A549 (cell line): ENCODE measurements at regions not wholly inside any gene's neighbourhood (a gene's known extent, or its start where the extent isn't known, plus 50 kb on each side); places are given as distances from the start of the nearest gene placed in this dataset.

ENCODE experiments used
- ATAC-seq, 2 experiments: fragments of 200-7000 bp in 1 of 2; fragments of >200 bp in 1 of 2; cut with Nextera tagmentation in 1 of 2; cut with Tn5 transposase in 1 of 2; 3 replicates each; pipeline versions ENCODE4 v1.8.0 to v1.9.1; 2018 to 2020; ENCODE audit warnings: mild to moderate bottlenecking in 1 of 2, moderate library complexity in 1 of 2
- CTCF ChIA-PET: fragments of 300-600 bp; sonication (Branson Sonifier 250); formaldehyde crosslinking; extraction: SDS; loops from one replicate; lab custom pipeline; 2021; ENCODE audit warnings: antibody characterized with exemption, inconsistent platforms; lab: Yijun Ruan, JAX
- POLR2A ChIA-PET: fragments of 350-600 bp; formaldehyde crosslinking; extraction: SDS; loops from one replicate; lab custom pipeline; 2021; ENCODE audit warnings: antibody characterized with exemption, inconsistent platforms; lab: Yijun Ruan, JAX
- DNase-seq, 2 experiments: peaks; one replicate each; pipeline versions ENCODE4 v3.0.0 to v3.0.0-alpha.2; 2011 to 2016; ENCODE audit warnings: low read depth in 1 of 2, low spot score in 1 of 2
- FAIRE-seq: peaks from 2 replicates; lab custom pipeline; 2011; peaks lifted over from hg19 to GRCh38; lab: Jason Lieb, UNC
- H3K27ac ChIP-seq, 2 experiments: fragments of >200 bp; sonication (Bioruptor Twin); formaldehyde crosslinking; 3 replicates each; pipeline ENCODE4 v1.5.1; 2016 to 2017
- H3K4me1 ChIP-seq: fragments of >200 bp; sonication (Bioruptor Twin); formaldehyde crosslinking; 3 replicates; pipeline ENCODE4 v1.6.1; 2016
- H3K4me2 ChIP-seq: fragments of >200 bp; sonication (Bioruptor Twin); formaldehyde crosslinking; 3 replicates; pipeline ENCODE4 v1.6.1; 2016
- H3K4me3 ChIP-seq: fragments of >200 bp; sonication (Bioruptor Twin); formaldehyde crosslinking; 3 replicates; pipeline ENCODE4 v1.5.1; 2016
- H3K9me3 ChIP-seq: fragments of >200 bp; sonication (Bioruptor Twin); formaldehyde crosslinking; 3 replicates; pipeline ENCODE4 v1.6.1; 2016
- BHLHE40 ChIP-seq: IDR thresholded peaks from 2 replicates; pipeline ENCODE4 v1.6.1; 2012; ENCODE audit warnings: low read depth, low read length, inconsistent platforms
- CBX2 ChIP-seq: fragments of 200-600 bp; sonication (generic); IDR thresholded peaks from 2 replicates; pipeline ENCODE4 v1.6.1; 2016; ENCODE audit warnings: low read depth, mild to moderate bottlenecking, borderline replicate concordance
- ESRRA ChIP-seq: fragments of 150-350 bp; IDR thresholded peaks from 2 replicates; pipeline ENCODE4 v1.6.1; 2014; ENCODE audit warnings: mild to moderate bottlenecking, low read length, borderline replicate concordance
- GATA3 ChIP-seq: IDR thresholded peaks from 2 replicates; pipeline ENCODE4 v1.6.1; 2012; ENCODE audit warnings: borderline replicate concordance
- HOXA7 ChIP-seq: fragments of 250-450 bp; sonication (Bioruptor Pico); IDR thresholded peaks from 2 replicates; pipeline ENCODE4 v1.5.0; 2020; ENCODE audit warnings: mild to moderate bottlenecking, moderate library complexity
- HOXB5 ChIP-seq: fragments of 250-450 bp; sonication (Bioruptor Pico); IDR thresholded peaks from 2 replicates; pipeline ENCODE4 v1.5.0; 2020; ENCODE audit warnings: mild to moderate bottlenecking, moderate library complexity
- JUNB ChIP-seq: fragments of >200 bp; sonication (Bioruptor Twin); formaldehyde crosslinking; IDR thresholded peaks from 2 replicates; pipeline ENCODE4 v1.6.1; 2016
- MAFK ChIP-seq: fragments of 450-650 bp; IDR thresholded peaks from 2 replicates; pipeline ENCODE4 v1.6.1; 2014; ENCODE audit not compliant: partially characterized antibody
- NPAS2 ChIP-seq: fragments of 250-450 bp; sonication (Bioruptor Pico); IDR thresholded peaks from 2 replicates; pipeline ENCODE4 v1.8.0; 2022; ENCODE audit warnings: mild to moderate bottlenecking, moderate library complexity, borderline replicate concordance
- POLR2AphosphoS2 ChIP-seq: conservative IDR thresholded peaks from 2 replicates; pipeline ENCODE4 v1.6.1; 2012; ENCODE audit warnings: low read length, improper control_type of control experiment, inconsistent platforms
- SREBF2 ChIP-seq: fragments of 450-650 bp; IDR thresholded peaks from 2 replicates; pipeline ENCODE4 v1.6.1; 2014; ENCODE audit warnings: mild to moderate bottlenecking, moderate library complexity
- TP53 ChIP-seq: fragments of 250-450 bp; sonication (Bioruptor Pico); IDR thresholded peaks from 2 replicates; pipeline ENCODE4 v1.5.0; 2021; ENCODE audit warnings: mild to moderate bottlenecking, moderate library complexity
- ZC3H11A ChIP-seq: fragments of 450-650 bp; IDR thresholded peaks from 2 replicates; pipeline ENCODE4 v1.6.1; 2014; ENCODE audit warnings: antibody characterized with exemption, mild to moderate bottlenecking
- ZFP36 ChIP-seq: fragments of 450-650 bp; IDR thresholded peaks from 2 replicates; pipeline ENCODE4 v1.6.1; 2014; ENCODE audit warnings: borderline replicate concordance; ENCODE audit not compliant: partially characterized antibody
- ZSCAN20 ChIP-seq: fragments of 250-450 bp; sonication (Bioruptor Pico); IDR thresholded peaks from 2 replicates; pipeline ENCODE4 v1.8.0; 2022; ENCODE audit warnings: mild to moderate bottlenecking, moderate library complexity
- WGBS: methylation state at CpG from one replicate; pipeline ENCODE4 v1.1.6; 2017; ENCODE audit errors: missing lambda C conversion rate; 5-methylcytosine and 5-hydroxymethylcytosine counted together
- TF ChIP-seq, protein P1 (sequence below): fragments of 250-450 bp; sonication (Bioruptor Pico); IDR thresholded peaks from 2 replicates; pipeline ENCODE4 v1.5.0; 2021; ENCODE audit warnings: mild to moderate bottlenecking, moderate library complexity, borderline replicate concordance
- TF ChIP-seq, protein P2 (sequence below): fragments of >200 bp; sonication (Bioruptor Twin); formaldehyde crosslinking; IDR thresholded peaks from 3 replicates; pipeline ENCODE4 v1.6.1; 2016
- TF ChIP-seq, protein P3 (sequence below): fragments of >200 bp; sonication (Bioruptor Twin); formaldehyde crosslinking; IDR thresholded peaks from 2 replicates; pipeline ENCODE4 v1.6.1; 2016
- TF ChIP-seq, protein P4 (sequence below): fragments of >200 bp; sonication (Bioruptor Twin); formaldehyde crosslinking; IDR thresholded peaks from 3 replicates; pipeline ENCODE4 v1.5.1; 2016
- TF ChIP-seq, protein P5 (sequence below): fragments of 150-350 bp; IDR thresholded peaks from 2 replicates; pipeline ENCODE4 v1.6.1; 2014; ENCODE audit warnings: low read depth, mild to moderate bottlenecking, low read length

DNA sequence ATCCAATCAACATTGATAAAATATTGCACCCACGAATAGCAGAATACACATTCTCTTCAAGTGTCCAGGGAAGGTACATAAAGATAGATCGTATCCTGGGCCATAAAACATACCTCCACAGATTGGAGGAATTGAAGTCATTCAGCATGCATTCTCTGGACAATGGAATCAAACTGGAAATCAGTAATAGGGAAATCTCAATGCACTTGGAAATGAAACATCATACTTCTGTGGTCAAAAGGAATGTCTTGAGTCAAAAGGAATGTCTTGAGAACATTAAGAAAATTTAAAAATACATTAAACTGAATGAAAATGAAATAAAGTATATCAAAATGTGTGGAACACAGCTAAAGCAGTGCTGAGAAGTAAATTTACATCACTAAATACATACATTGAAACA is 138.8 kb downstream of the TFAP2A start:
- no peak for FAIRE-seq
- no peak for ATAC-seq
- WGBS: 51% methylated on average over 2 of the region's 2 CpGs
- Histone ChIP-seq H3K9me3 (0 out of 3 replicates have a peak, but pooled peaks cover 3% of the 10 kb centered on the region), H3K4me2 (no peak overlapping the region), H3K4me1 (no peaks in the 10 kb centered on the region), H3K27ac (no peak overlapping the region), H3K4me3 (no peak overlapping the region)
- ChIA-PET CTCF (interaction anchor here (1.0 kb wide), 1 partner anchor 17 kb away, joined by 4 read pairs; no protein-coding TSS in a partner anchor), POLR2A (no interaction called here)
- DNase-seq: no peak
- TF ChIP-seq, protein P1, sequence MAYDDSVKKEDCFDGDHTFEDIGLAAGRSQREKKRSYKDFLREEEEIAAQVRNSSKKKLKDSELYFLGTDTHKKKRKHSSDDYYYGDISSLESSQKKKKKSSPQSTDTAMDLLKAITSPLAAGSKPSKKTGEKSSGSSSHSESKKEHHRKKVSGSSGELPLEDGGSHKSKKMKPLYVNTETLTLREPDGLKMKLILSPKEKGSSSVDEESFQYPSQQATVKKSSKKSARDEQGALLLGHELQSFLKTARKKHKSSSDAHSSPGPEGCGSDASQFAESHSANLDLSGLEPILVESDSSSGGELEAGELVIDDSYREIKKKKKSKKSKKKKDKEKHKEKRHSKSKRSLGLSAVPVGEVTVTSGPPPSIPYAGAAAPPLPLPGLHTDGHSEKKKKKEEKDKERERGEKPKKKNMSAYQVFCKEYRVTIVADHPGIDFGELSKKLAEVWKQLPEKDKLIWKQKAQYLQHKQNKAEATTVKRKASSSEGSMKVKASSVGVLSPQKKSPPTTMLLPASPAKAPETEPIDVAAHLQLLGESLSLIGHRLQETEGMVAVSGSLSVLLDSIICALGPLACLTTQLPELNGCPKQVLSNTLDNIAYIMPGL: no peak
- TF ChIP-seq GATA3 (no peak), HOXA7 (CRISPR knock-in tag) (no peak), ZFP36 (no peak), ZC3H11A (no peak), NPAS2 (no peak), ZSCAN20 (CRISPR knock-in tag) (no peak), CBX2 (no peak), MAFK (no peak), JUNB (no peak), POLR2AphosphoS2 (no peak)
- TF ChIP-seq, protein P2, sequence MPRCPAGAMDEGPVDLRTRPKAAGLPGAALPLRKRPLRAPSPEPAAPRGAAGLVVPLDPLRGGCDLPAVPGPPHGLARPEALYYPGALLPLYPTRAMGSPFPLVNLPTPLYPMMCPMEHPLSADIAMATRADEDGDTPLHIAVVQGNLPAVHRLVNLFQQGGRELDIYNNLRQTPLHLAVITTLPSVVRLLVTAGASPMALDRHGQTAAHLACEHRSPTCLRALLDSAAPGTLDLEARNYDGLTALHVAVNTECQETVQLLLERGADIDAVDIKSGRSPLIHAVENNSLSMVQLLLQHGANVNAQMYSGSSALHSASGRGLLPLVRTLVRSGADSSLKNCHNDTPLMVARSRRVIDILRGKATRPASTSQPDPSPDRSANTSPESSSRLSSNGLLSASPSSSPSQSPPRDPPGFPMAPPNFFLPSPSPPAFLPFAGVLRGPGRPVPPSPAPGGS: no peak

DNA sequence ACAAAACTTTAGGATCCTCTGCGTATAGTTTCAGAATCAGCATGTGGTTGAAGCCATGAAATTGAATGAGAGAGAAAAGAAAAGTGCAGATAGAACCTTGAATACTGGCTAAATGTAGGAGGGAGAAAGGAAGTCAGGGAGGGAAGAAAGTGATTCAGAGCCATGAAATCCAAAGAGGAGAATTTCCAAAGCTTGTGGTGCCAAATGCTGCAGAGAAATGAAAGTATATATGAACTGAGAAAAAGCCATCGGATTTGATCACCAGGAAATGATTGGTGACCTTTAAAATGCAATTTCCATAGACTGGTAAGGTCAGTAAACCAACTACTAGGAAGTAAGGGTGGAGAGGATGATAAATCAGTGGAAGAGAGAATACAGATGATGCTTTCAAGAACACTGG is 142.3 kb downstream of the TFAP2A start:
- 78% methylated on average over 2 of the region's 2 CpGs for WGBS
- no peak overlapping the region for H3K4me3 ChIP-seq
- no peak overlapping the region for H3K4me2 ChIP-seq
- CTCF ChIA-PET: no interaction called here
- DNase-seq (no peak), FAIRE-seq (no peak), ATAC-seq (no peak)
- H3K9me3 ChIP-seq: no peaks in the 10 kb centered on the region
- POLR2A ChIA-PET: no interaction called here
- H3K4me1 ChIP-seq: peaks cover 10% of the 10 kb centered on the region; the same call in 1 of the 3 replicates
- no peak overlapping the region for H3K27ac ChIP-seq
- no peak for TF ChIP-seq CBX2
- TF ChIP-seq TP53: no peak
- TF ChIP-seq ESRRA: no peak
- TF ChIP-seq, protein P3, sequence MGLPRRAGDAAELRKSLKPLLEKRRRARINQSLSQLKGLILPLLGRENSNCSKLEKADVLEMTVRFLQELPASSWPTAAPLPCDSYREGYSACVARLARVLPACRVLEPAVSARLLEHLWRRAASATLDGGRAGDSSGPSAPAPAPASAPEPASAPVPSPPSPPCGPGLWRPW: no peak
- no peak for TF ChIP-seq BHLHE40
- TF ChIP-seq, protein P4, sequence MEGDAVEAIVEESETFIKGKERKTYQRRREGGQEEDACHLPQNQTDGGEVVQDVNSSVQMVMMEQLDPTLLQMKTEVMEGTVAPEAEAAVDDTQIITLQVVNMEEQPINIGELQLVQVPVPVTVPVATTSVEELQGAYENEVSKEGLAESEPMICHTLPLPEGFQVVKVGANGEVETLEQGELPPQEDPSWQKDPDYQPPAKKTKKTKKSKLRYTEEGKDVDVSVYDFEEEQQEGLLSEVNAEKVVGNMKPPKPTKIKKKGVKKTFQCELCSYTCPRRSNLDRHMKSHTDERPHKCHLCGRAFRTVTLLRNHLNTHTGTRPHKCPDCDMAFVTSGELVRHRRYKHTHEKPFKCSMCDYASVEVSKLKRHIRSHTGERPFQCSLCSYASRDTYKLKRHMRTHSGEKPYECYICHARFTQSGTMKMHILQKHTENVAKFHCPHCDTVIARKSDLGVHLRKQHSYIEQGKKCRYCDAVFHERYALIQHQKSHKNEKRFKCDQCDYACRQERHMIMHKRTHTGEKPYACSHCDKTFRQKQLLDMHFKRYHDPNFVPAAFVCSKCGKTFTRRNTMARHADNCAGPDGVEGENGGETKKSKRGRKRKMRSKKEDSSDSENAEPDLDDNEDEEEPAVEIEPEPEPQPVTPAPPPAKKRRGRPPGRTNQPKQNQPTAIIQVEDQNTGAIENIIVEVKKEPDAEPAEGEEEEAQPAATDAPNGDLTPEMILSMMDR: no peak
- no peak for TF ChIP-seq HOXB5 (CRISPR knock-in tag)
- no peak for TF ChIP-seq JUNB
- TF ChIP-seq, protein P5, sequence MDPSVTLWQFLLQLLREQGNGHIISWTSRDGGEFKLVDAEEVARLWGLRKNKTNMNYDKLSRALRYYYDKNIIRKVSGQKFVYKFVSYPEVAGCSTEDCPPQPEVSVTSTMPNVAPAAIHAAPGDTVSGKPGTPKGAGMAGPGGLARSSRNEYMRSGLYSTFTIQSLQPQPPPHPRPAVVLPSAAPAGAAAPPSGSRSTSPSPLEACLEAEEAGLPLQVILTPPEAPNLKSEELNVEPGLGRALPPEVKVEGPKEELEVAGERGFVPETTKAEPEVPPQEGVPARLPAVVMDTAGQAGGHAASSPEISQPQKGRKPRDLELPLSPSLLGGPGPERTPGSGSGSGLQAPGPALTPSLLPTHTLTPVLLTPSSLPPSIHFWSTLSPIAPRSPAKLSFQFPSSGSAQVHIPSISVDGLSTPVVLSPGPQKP: no peak
- TF ChIP-seq SREBF2: no peak
